GM12891 (cell line): ENCODE measurements at regions not wholly inside any gene's neighbourhood (a gene's known extent, or its start where the extent isn't known, plus 50 kb on each side); places are given as distances from the start of the nearest gene placed in this dataset.

ENCODE experiments used
- PAX5 ChIP-seq: IDR thresholded peaks from 2 replicates; pipeline ENCODE4 v1.6.1; 2011; ENCODE audit warnings: low read length, moderate library complexity, mild to moderate bottlenecking; ENCODE audit not compliant: insufficient read depth, severe bottlenecking
- POLR2A ChIP-seq: IDR thresholded peaks from 2 replicates; pipeline ENCODE4 v1.6.1; 2011; ENCODE audit warnings: low read depth, low read length, control low read depth
- POLR2AphosphoS5 ChIP-seq: IDR thresholded peaks from 2 replicates; pipeline ENCODE4 v1.6.1; 2011; ENCODE audit warnings: low read depth, low read length, control low read depth
- POU2F2 ChIP-seq: IDR thresholded peaks from 2 replicates; pipeline ENCODE4 v1.6.1; 2011; ENCODE audit warnings: low read depth, mild to moderate bottlenecking, control low read depth, low read length, moderate library complexity
- SPI1 ChIP-seq: IDR thresholded peaks from 2 replicates; pipeline ENCODE4 v1.6.1; 2011; ENCODE audit warnings: low read depth, low read length, control low read depth
- TAF1 ChIP-seq: IDR thresholded peaks from 2 replicates; pipeline ENCODE4 v1.6.1; 2011; ENCODE audit warnings: low read depth, low read length, control low read depth

GRCh38 chr5:54707841-54708240 lies 190.3 kb downstream of the SNX18 start:
- TF ChIP-seq POLR2AphosphoS5 (no peak), POLR2A (no peak), TAF1 (no peak), PAX5 (no peak), SPI1 (no peak), POU2F2 (no peak)
